H9 (cell line): ENCODE measurements at regions not wholly inside any gene's neighbourhood (a gene's known extent, or its start where the extent isn't known, plus 50 kb on each side); places are given as distances from the start of the nearest gene placed in this dataset.

Experiments
- DNase-seq: peaks from one replicate; pipeline ENCODE4 v3.0.0-alpha.2; 2017
- H2AFZ ChIP-seq: one replicate; pipeline ENCODE4 v1.6.1; 2013; ENCODE audit warnings: mild to moderate bottlenecking, low read length, control low read depth, moderate library complexity
- H2AK5ac ChIP-seq: 2 replicates; pipeline ENCODE4 v1.6.1; 2013; ENCODE audit warnings: low read length, control low read depth, mixed read lengths; ENCODE audit not compliant: insufficient read length
- H2BK120ac ChIP-seq: one replicate; pipeline ENCODE4 v1.6.1; 2013; ENCODE audit warnings: low read depth, mild to moderate bottlenecking, low read length, control low read depth, inconsistent platforms; ENCODE audit not compliant: poor library complexity, severe bottlenecking
- H2BK12ac ChIP-seq: 2 replicates; pipeline ENCODE4 v1.6.1; 2013; ENCODE audit warnings: low read length, control low read depth, mixed read lengths, low read depth; ENCODE audit not compliant: insufficient read length
- H2BK15ac ChIP-seq: 2 replicates; pipeline ENCODE4 v1.6.1; 2013; ENCODE audit warnings: low read depth, low read length, control low read depth
- H2BK20ac ChIP-seq: one replicate; pipeline ENCODE4 v1.6.1; 2013; ENCODE audit warnings: low read depth, mild to moderate bottlenecking, low read length, control low read depth, inconsistent platforms; ENCODE audit not compliant: poor library complexity, severe bottlenecking
- H2BK5ac ChIP-seq: 2 replicates; pipeline ENCODE4 v1.6.1; 2013; ENCODE audit warnings: low read length, control low read depth, mixed read lengths; ENCODE audit not compliant: insufficient read length
- H3K14ac ChIP-seq: 2 replicates; pipeline ENCODE4 v1.6.1; 2013; ENCODE audit warnings: low read length, control low read depth; ENCODE audit not compliant: insufficient read depth
- H3K18ac ChIP-seq: 2 replicates; pipeline ENCODE4 v1.6.1; 2013; ENCODE audit warnings: low read depth, mild to moderate bottlenecking, mixed read lengths, low read length, control low read depth; ENCODE audit not compliant: insufficient read length
- H3K23ac ChIP-seq: 2 replicates; pipeline ENCODE4 v1.6.1; 2013; ENCODE audit warnings: low read length, control low read depth, mixed read lengths, low read depth; ENCODE audit not compliant: insufficient read length
- H3K23me2 ChIP-seq: 2 replicates; pipeline ENCODE4 v1.6.1; 2013; ENCODE audit warnings: low read depth, mild to moderate bottlenecking, mixed read lengths, low read length, control low read depth; ENCODE audit not compliant: insufficient read length, poor library complexity, severe bottlenecking
- H3K27ac ChIP-seq: 2 replicates; pipeline ENCODE4 v1.5.1; 2013; ENCODE audit warnings: low read length, control low read depth, mixed read lengths, low read depth; ENCODE audit not compliant: insufficient read length
- H3K27me3 ChIP-seq: 2 replicates; pipeline ENCODE4 v1.6.1; 2013; ENCODE audit warnings: low read length, control low read depth, inconsistent platforms; ENCODE audit not compliant: insufficient read depth
- H3K4ac ChIP-seq: 2 replicates; pipeline ENCODE4 v1.6.1; 2013; ENCODE audit warnings: low read depth, mild to moderate bottlenecking, control low read depth, inconsistent platforms, low read length, moderate library complexity
- H3K4me1 ChIP-seq: 2 replicates; pipeline ENCODE4 v1.6.1; 2013; ENCODE audit warnings: low read length, control low read depth, inconsistent platforms; ENCODE audit not compliant: insufficient read depth
- H3K4me2 ChIP-seq: 2 replicates; pipeline ENCODE4 v1.6.1; 2013; ENCODE audit warnings: low read length, control low read depth, mixed read lengths; ENCODE audit not compliant: insufficient read length, insufficient read depth
- H3K56ac ChIP-seq: 2 replicates; pipeline ENCODE4 v1.6.1; 2013; ENCODE audit warnings: low read depth, mild to moderate bottlenecking, mixed read lengths, low read length, control low read depth; ENCODE audit not compliant: insufficient read length
- H3K79me1 ChIP-seq: 2 replicates; pipeline ENCODE4 v1.6.1; 2013; ENCODE audit warnings: low read depth, mild to moderate bottlenecking, moderate library complexity, low read length, control low read depth, inconsistent platforms; ENCODE audit not compliant: insufficient read depth, poor library complexity, severe bottlenecking
- H3K79me2 ChIP-seq: 2 replicates; pipeline ENCODE4 v1.6.1; 2013; ENCODE audit warnings: low read length, control low read depth, inconsistent platforms; ENCODE audit not compliant: insufficient read depth
- H3K9ac ChIP-seq: 2 replicates; pipeline ENCODE4 v1.6.1; 2013; ENCODE audit warnings: low read length, control low read depth, mixed read lengths; ENCODE audit not compliant: insufficient read length; ENCODE audit errors: extremely low read depth
- H3K9me3 ChIP-seq: one replicate; pipeline ENCODE4 v1.6.1; 2013; ENCODE audit warnings: low read depth, low read length, inconsistent platforms; ENCODE audit not compliant: control insufficient read depth
- H3T11ph ChIP-seq: one replicate; pipeline ENCODE4 v1.6.1; 2013; ENCODE audit warnings: mild to moderate bottlenecking, low read length, control low read depth, inconsistent platforms
- H4K20me1 ChIP-seq: one replicate; pipeline ENCODE4 v1.6.1; 2013; ENCODE audit not compliant: control insufficient read depth, insufficient read length, insufficient read depth
- H4K5ac ChIP-seq: 2 replicates; pipeline ENCODE4 v1.6.1; 2013; ENCODE audit warnings: low read depth, mild to moderate bottlenecking, mixed read lengths, low read length, control low read depth; ENCODE audit not compliant: insufficient read length
- H4K8ac ChIP-seq: replicated peaks from 2 replicates; pipeline ENCODE4 v1.6.1; 2013; ENCODE audit warnings: low read length, control low read depth, mixed read lengths, low read depth; ENCODE audit not compliant: insufficient read length
- H4K91ac ChIP-seq: 2 replicates; pipeline ENCODE4 v1.6.1; 2013; ENCODE audit warnings: low read depth, mild to moderate bottlenecking, moderate library complexity, mixed read lengths, low read length, control low read depth; ENCODE audit not compliant: insufficient read length
- H3K27ac Mint-ChIP-seq, 3 experiments: 2 replicates in 2 of 3; 3 replicates in 1 of 3; pipeline ENCODE4 v1.8.0; 2020 to 2021; ENCODE audit warnings: mixed read lengths in 3 of 3, mild to moderate bottlenecking in 1 of 3, moderate library complexity in 1 of 3
- H3K27me3 Mint-ChIP-seq: 2 replicates; pipeline ENCODE4 v1.8.0; 2021; ENCODE audit warnings: low read depth, mild to moderate bottlenecking, moderate library complexity, mixed read lengths
- H3K36me3 Mint-ChIP-seq, 3 experiments: 2 replicates in 2 of 3; 3 replicates in 1 of 3; pipeline ENCODE4 v1.8.0; 2020 to 2021; ENCODE audit warnings: low read depth in 3 of 3, mixed read lengths in 3 of 3; ENCODE audit not compliant: insufficient read depth in 1 of 3
- H3K4me1 Mint-ChIP-seq, 2 experiments: 2 replicates each; pipeline ENCODE4 v1.8.0; 2020; ENCODE audit warnings: mixed read lengths in 2 of 2
- H3K4me3 Mint-ChIP-seq, 2 experiments: 2 replicates in 1 of 2; 3 replicates in 1 of 2; pipeline ENCODE4 v1.8.0; 2020 to 2021; ENCODE audit warnings: mild to moderate bottlenecking in 2 of 2, mixed read lengths in 2 of 2, moderate library complexity in 1 of 2
- H3K9me3 Mint-ChIP-seq, 2 experiments: 2 replicates in 1 of 2; 3 replicates in 1 of 2; pipeline ENCODE4 v1.8.0; 2020; ENCODE audit warnings: mild to moderate bottlenecking in 2 of 2, mixed read lengths in 2 of 2, moderate library complexity in 1 of 2
- CTCF ChIP-seq: fragments of 200-600 bp; sonication (generic); conservative IDR thresholded peaks from 3 replicates; pipeline ENCODE4 v1.8.0; 2021; ENCODE audit warnings: antibody characterized with exemption, mild to moderate bottlenecking
- WGBS: extraction: QIAGEN DNeasy Blood & Tissue Kit; methylation state at CpG from one replicate; pipeline ENCODE4 v1.1.7; 2013; ENCODE audit warnings: missing lambda C conversion rate, low lambda C conversion rate, mixed read lengths; ENCODE audit not compliant: insufficient read length; ENCODE audit errors: extremely low coverage; 5-methylcytosine and 5-hydroxymethylcytosine counted together

GRCh38 chr14:98237939-98238338, 1034.1 kb downstream of the BCL11B start:
- Histone ChIP-seq H3K27ac (no peak overlapping the region), H3K4ac (no peak overlapping the region), H3K4me2 (no peak overlapping the region), H3K23ac (no peak overlapping the region), H4K20me1 (no peaks in the 10 kb centered on the region), H2BK5ac (no peak overlapping the region), H2BK20ac (no peak overlapping the region), H3K9me3 (no peaks in the 10 kb centered on the region), H2AFZ (no peak overlapping the region), H3K9ac (no peak overlapping the region), H3K14ac (no peak overlapping the region), H4K8ac (no peak overlapping the region), H4K5ac (no peak overlapping the region), H3K18ac (no peak overlapping the region), H3K23me2 (no peaks in the 10 kb centered on the region), H3K79me2 (no peaks in the 10 kb centered on the region), H2BK15ac (no peak overlapping the region), H4K91ac (no peak overlapping the region), H3T11ph (no peak overlapping the region), H2BK12ac (no peak overlapping the region), H3K56ac (no peak overlapping the region), H3K79me1 (no peaks in the 10 kb centered on the region), H2AK5ac (no peak overlapping the region), H2BK120ac (no peak overlapping the region), H3K27me3 (no peaks in the 10 kb centered on the region), H3K4me1 (no peaks in the 10 kb centered on the region)
- no peak for TF ChIP-seq CTCF
- no CpG with 5 or more reads among the region's 4 CpGs for WGBS
- Mint-ChIP-seq H3K27ac (no peak overlapping the region), H3K36me3 (peaks cover 0 to 6% (median 0%) of the 10 kb centered on the region in 3 experiments; a peak in 3 of 7 replicates), H3K27me3 (no peaks in the 10 kb centered on the region; the same call in 1 of the 2 replicates), H3K4me3 (no peak overlapping the region), H3K9me3 (peaks cover 7 to 10% of the 10 kb centered on the region in 2 experiments; a peak in 4 of 5 replicates), H3K4me1 (peaks cover 7 to 10% of the 10 kb centered on the region in 2 experiments)
- DNase-seq, result no peak
